K562 (cell line): ENCODE measurements at regions not wholly inside any gene's neighbourhood (a gene's known extent, or its start where the extent isn't known, plus 50 kb on each side); places are given as distances from the start of the nearest gene placed in this dataset.
A peak's percentile ranks its signal among the peaks of the same experiment; 100 is the strongest.

Experiments
- C11orf30 ChIP-seq: fragments of 450-650 bp; IDR thresholded peaks from 2 replicates; pipeline ENCODE4 v1.6.1; 2016; ENCODE audit warnings: low read depth, mild to moderate bottlenecking
- CC2D1A ChIP-seq: fragments of 450-650 bp; IDR thresholded peaks from 2 replicates; pipeline ENCODE4 v1.6.1; 2017; ENCODE audit warnings: mild to moderate bottlenecking
- CSDE1 ChIP-seq, 2 experiments: fragments of 450-650 bp; IDR thresholded peaks; 2 replicates each; pipeline ENCODE4 v1.6.1; 2016; ENCODE audit warnings: mild to moderate bottlenecking in 1 of 2
- CUX1 ChIP-seq: fragments of 200-800 bp; sonication (Bioruptor generic); IDR thresholded peaks from 2 replicates; pipeline ENCODE4 v1.6.1; 2016; ENCODE audit warnings: missing genetic modification characterization, missing compliant biosample characterization
- DACH1 ChIP-seq: fragments of 450-650 bp; IDR thresholded peaks from 2 replicates; pipeline ENCODE4 v1.6.1; 2018; ENCODE audit not compliant: partially characterized antibody
- E4F1 ChIP-seq: fragments of 250-450 bp; sonication (Bioruptor Pico); IDR thresholded peaks from 2 replicates; pipeline ENCODE4 v1.5.0; 2021; ENCODE audit warnings: mild to moderate bottlenecking, borderline replicate concordance
- HDAC6 ChIP-seq: IDR thresholded peaks from 2 replicates; pipeline ENCODE4 v1.6.1; 2012; ENCODE audit warnings: low read depth, mild to moderate bottlenecking, control low read depth, inconsistent platforms, low read length, moderate library complexity
- MEIS2 ChIP-seq: fragments of 450-650 bp; IDR thresholded peaks from 2 replicates; pipeline ENCODE4 v1.6.1; 2014; ENCODE audit warnings: mild to moderate bottlenecking; ENCODE audit not compliant: partially characterized antibody
- MTA3 ChIP-seq: fragments of 450-650 bp; formaldehyde crosslinking; IDR thresholded peaks from 2 replicates; pipeline ENCODE4 v1.6.1; 2017; ENCODE audit warnings: mild to moderate bottlenecking, borderline replicate concordance
- NCOR1 ChIP-seq: fragments of 450-650 bp; IDR thresholded peaks from 2 replicates; pipeline ENCODE4 v1.6.1; 2016; ENCODE audit warnings: mild to moderate bottlenecking, moderate library complexity
- PKNOX1 ChIP-seq: fragments of 450-650 bp; IDR thresholded peaks from 2 replicates; pipeline ENCODE4 v1.6.1; 2016
- RBM15 ChIP-seq: fragments of 200-400 bp; formaldehyde crosslinking; IDR thresholded peaks from 2 replicates; pipeline ENCODE4 v1.6.1; 2018; ENCODE audit warnings: mild to moderate bottlenecking, low read length, moderate library complexity; ENCODE audit not compliant: insufficient read depth
- RCOR1 ChIP-seq, 2 experiments: IDR thresholded peaks; 2 replicates each; pipeline ENCODE4 v1.6.1; 2012; ENCODE audit warnings: low read depth in 2 of 2, low read length in 2 of 2, borderline replicate concordance in 1 of 2, improper control_type of control experiment in 1 of 2
- SFPQ ChIP-seq: fragments of 200-400 bp; formaldehyde crosslinking; IDR thresholded peaks from 2 replicates; pipeline ENCODE4 v1.6.1; 2017; ENCODE audit warnings: mild to moderate bottlenecking, low read depth, low read length, moderate library complexity
- SMAD4 ChIP-seq: fragments of 250-450 bp; sonication (Bioruptor Pico); conservative IDR thresholded peaks from 2 replicates; pipeline ENCODE4 v1.8.0; 2021; ENCODE audit warnings: inconsistent platforms, mild to moderate bottlenecking, moderate library complexity
- SMARCA4 ChIP-seq: fragments of 450-650 bp; IDR thresholded peaks from 2 replicates; pipeline ENCODE4 v1.6.1; 2016
- ZBTB1 ChIP-seq: sonication (generic); formaldehyde crosslinking; IDR thresholded peaks from 2 replicates; pipeline ENCODE4 v1.8.1; 2023; ENCODE audit warnings: missing genetic modification reagents, low read depth, mild to moderate bottlenecking, borderline replicate concordance
- ZC3H4 ChIP-seq: sonication (generic); formaldehyde crosslinking; IDR thresholded peaks from 2 replicates; pipeline ENCODE4 v1.9.0; 2021; ENCODE audit warnings: missing genetic modification reagents, borderline replicate concordance
- ZNF347 ChIP-seq: fragments of 450-650 bp; formaldehyde crosslinking; IDR thresholded peaks from 2 replicates; pipeline ENCODE4 v1.4.0; 2020; ENCODE audit warnings: low read depth, mild to moderate bottlenecking, moderate library complexity

GRCh38 chr7:7104314-7104698 is 78.0 kb upstream of the C1GALT1 start (continued):
- TF ChIP-seq SFPQ (no peak), ZNF347 (CRISPR knock-in tag) (no peak), CC2D1A (peak; percentile 75; the same call in 1 of the 2 replicates), ZBTB1 (CRISPR knock-in tag) (no peak), CUX1 (CRISPR knock-in tag) (peak; percentile 46; the same call in 1 of the 2 replicates), HDAC6 (no peak), NCOR1 (peak; percentile 92), DACH1 (peak; percentile 34), PKNOX1 (peak; percentile 60; the same call in 1 of the 2 replicates), RCOR1 (IDR thresholded peaks at IDR 0.05; ENCODE audit: borderline replicate concordance in 1 of 2, low read depth in 2 of 2, low read length in 2 of 2) (peak in 1 of 2 experiments; percentile 83; a peak in 2 of 4 replicates), ZC3H4 (CRISPR knock-in tag) (no peak), SMAD4 (CRISPR knock-in tag) (no peak), MTA3 (0 out of 2 replicates have a peak, but pooled peaks have one; percentile 7), RBM15 (no peak), MEIS2 (peak; percentile 95), CSDE1 (IDR thresholded peaks at IDR 0.05) (no peak), E4F1 (CRISPR knock-in tag) (no peak), C11orf30 (peak; percentile 29; the same call in 1 of the 2 replicates), SMARCA4 (peak; percentile 92)
